HCT116 (cell line): ENCODE measurements at regions not wholly inside any gene's neighbourhood (a gene's known extent, or its start where the extent isn't known, plus 50 kb on each side); places are given as distances from the start of the nearest gene placed in this dataset.

Source experiments
- ATF3 ChIP-seq: IDR thresholded peaks from 2 replicates; pipeline ENCODE4 v1.6.1; 2012
- CEBPB ChIP-seq: IDR thresholded peaks from 2 replicates; pipeline ENCODE4 v1.6.1; 2012; ENCODE audit warnings: low read depth
- CTCF ChIP-seq, 3 experiments: fragments of 200-600 bp in 1 of 3; sonication (generic) in 1 of 3; IDR thresholded peaks in 2 of 3; conservative IDR thresholded peaks in 1 of 3; 2 replicates each; pipeline ENCODE4 v1.5.1; 2012 to 2017; ENCODE audit warnings: low read depth in 2 of 3, low read length in 2 of 3, antibody characterized with exemption in 1 of 3, borderline replicate concordance in 1 of 3, control low read depth in 1 of 3, mild to moderate bottlenecking in 1 of 3, mixed read lengths in 1 of 3, mixed run types in 1 of 3, moderate library complexity in 1 of 3; ENCODE audit not compliant: insufficient read depth in 1 of 3
- EGR1 ChIP-seq: IDR thresholded peaks from 2 replicates; pipeline ENCODE4 v1.6.1; 2012; ENCODE audit warnings: low read depth
- EZH2 ChIP-seq: fragments of 200-600 bp; sonication (generic); IDR thresholded peaks from 2 replicates; pipeline ENCODE4 v1.6.1; 2017; ENCODE audit warnings: antibody characterized with exemption, mixed run types
- EZH2phosphoT487 ChIP-seq: fragments of 200-600 bp; IDR thresholded peaks from 2 replicates; pipeline ENCODE4 v1.6.1; 2018; ENCODE audit warnings: antibody characterized with exemption, borderline replicate concordance
- FOSL1 ChIP-seq: IDR thresholded peaks from 2 replicates; pipeline ENCODE4 v1.6.1; 2012; ENCODE audit warnings: low read depth
- JUND ChIP-seq: IDR thresholded peaks from 2 replicates; pipeline ENCODE4 v1.6.1; 2012
- MAX ChIP-seq: IDR thresholded peaks from 2 replicates; pipeline ENCODE4 v1.6.1; 2012
- RAD21 ChIP-seq: IDR thresholded peaks from 2 replicates; pipeline ENCODE4 v1.6.1; 2012; ENCODE audit warnings: low read depth, mild to moderate bottlenecking
- SP1 ChIP-seq: IDR thresholded peaks from 2 replicates; pipeline ENCODE4 v1.6.1; 2012; ENCODE audit warnings: low read depth
- YY1 ChIP-seq: IDR thresholded peaks from 2 replicates; pipeline ENCODE4 v1.6.1; 2011; ENCODE audit warnings: low read length, low read depth, moderate library complexity, mild to moderate bottlenecking; ENCODE audit not compliant: insufficient replicate concordance; ENCODE audit errors: extremely low read depth

GRCh38 chr4:67054896-67055295 is 490.4 kb downstream of the CENPC start:
- no peak for TF ChIP-seq EZH2
- TF ChIP-seq SP1, result no peak
- TF ChIP-seq FOSL1, result no peak
- TF ChIP-seq CTCF (IDR thresholded peaks at IDR 0.05 in 2 of 3, conservative IDR thresholded peaks at IDR 0.05 in 1 of 3; ENCODE audit: borderline replicate concordance in 1 of 3, insufficient read depth in 1 of 3, low read depth in 2 of 3, low read length in 2 of 3), result no peak
- no peak for TF ChIP-seq RAD21
- TF ChIP-seq EZH2phosphoT487, result no peak
- no peak for TF ChIP-seq CEBPB
- no peak for TF ChIP-seq ATF3
- no peak for TF ChIP-seq EGR1
- no peak for TF ChIP-seq YY1
- no peak for TF ChIP-seq JUND
- no peak for TF ChIP-seq MAX
